Mesendoderm (in vitro differentiated cells): ENCODE measurements at regions not wholly inside any gene's neighbourhood (a gene's known extent, or its start where the extent isn't known, plus 50 kb on each side); places are given as distances from the start of the nearest gene placed in this dataset.
A peak's percentile ranks its signal among the peaks of the same experiment; 100 is the strongest.
"Not testable (repeated sequence)": the region's sequence is repeated elsewhere in the genome, so short reads cannot be mapped to it uniquely, and the experiment has no call there.

ENCODE experiments used
- DNase-seq: peaks from one replicate; pipeline ENCODE4 v3.0.0; 2013
- H2AK5ac ChIP-seq: 2 replicates; pipeline ENCODE4 v1.6.1; 2013; ENCODE audit warnings: low read length, inconsistent platforms
- H2BK120ac ChIP-seq: 2 replicates; pipeline ENCODE4 v1.6.1; 2013; ENCODE audit warnings: low read depth, mild to moderate bottlenecking, low read length, moderate library complexity, mixed read lengths
- H2BK15ac ChIP-seq: replicated peaks from 2 replicates; pipeline ENCODE4 v1.6.1; 2013; ENCODE audit warnings: low read depth, mild to moderate bottlenecking, moderate library complexity
- H2BK5ac ChIP-seq: 2 replicates; pipeline ENCODE4 v1.6.1; 2013; ENCODE audit warnings: low read length, inconsistent platforms
- H3K18ac ChIP-seq: 2 replicates; pipeline ENCODE4 v1.6.1; 2013; ENCODE audit warnings: mild to moderate bottlenecking, low read length, mixed read lengths
- H3K23ac ChIP-seq: one replicate; pipeline ENCODE4 v1.6.1; 2013; ENCODE audit warnings: low read length
- H3K27ac ChIP-seq: 2 replicates; pipeline ENCODE4 v1.5.1; 2013; ENCODE audit warnings: low read depth, mild to moderate bottlenecking, inconsistent platforms, low read length, moderate library complexity
- H3K27me3 ChIP-seq: 2 replicates; pipeline ENCODE4 v1.6.1; 2013; ENCODE audit warnings: low read length, control low read depth, mild to moderate bottlenecking, inconsistent platforms; ENCODE audit not compliant: insufficient read depth, poor library complexity
- H3K36me3 ChIP-seq: 2 replicates; pipeline ENCODE4 v1.6.1; 2013; ENCODE audit warnings: low read length, inconsistent platforms; ENCODE audit not compliant: control insufficient read depth, insufficient read depth
- H3K4ac ChIP-seq: one replicate; pipeline ENCODE4 v1.6.1; 2013; ENCODE audit warnings: low read depth, mild to moderate bottlenecking, low read length, moderate library complexity
- H3K4me1 ChIP-seq: 2 replicates; pipeline ENCODE4 v1.6.1; 2013; ENCODE audit warnings: low read depth, low read length, inconsistent platforms; ENCODE audit not compliant: control insufficient read depth
- H3K4me2 ChIP-seq: 2 replicates; pipeline ENCODE4 v1.6.1; 2013; ENCODE audit warnings: low read length
- H3K4me3 ChIP-seq: 2 replicates; pipeline ENCODE4 v1.5.1; 2013; ENCODE audit warnings: mild to moderate bottlenecking, low read length
- H3K56ac ChIP-seq: one replicate; pipeline ENCODE4 v1.6.1; 2013; ENCODE audit warnings: low read length
- H3K79me1 ChIP-seq: 2 replicates; pipeline ENCODE4 v1.6.1; 2013; ENCODE audit warnings: low read length, inconsistent platforms
- H3K79me2 ChIP-seq: 2 replicates; pipeline ENCODE4 v1.6.1; 2013; ENCODE audit warnings: mild to moderate bottlenecking, low read length; ENCODE audit not compliant: control insufficient read depth, insufficient read depth
- H3K9ac ChIP-seq: 2 replicates; pipeline ENCODE4 v1.6.1; 2013; ENCODE audit warnings: low read length, inconsistent platforms
- H4K5ac ChIP-seq: one replicate; pipeline ENCODE4 v1.6.1; 2013; ENCODE audit warnings: low read length
- H4K8ac ChIP-seq: one replicate; pipeline ENCODE4 v1.6.1; 2013; ENCODE audit warnings: low read depth, mild to moderate bottlenecking, control low read depth, low read length, moderate library complexity
- WGBS: extraction: QIAGEN DNeasy Blood & Tissue Kit; methylation state at CpG from one replicate; pipeline ENCODE4 v1.1.7; 2013; ENCODE audit warnings: low lambda C conversion rate, missing lambda C conversion rate; ENCODE audit not compliant: insufficient coverage; ENCODE audit errors: extremely low coverage; 5-methylcytosine and 5-hydroxymethylcytosine counted together

GRCh38 chr12:47438175-47438574, 267.7 kb downstream of the RPAP3 start:
- Histone ChIP-seq H3K4me2 (no peak overlapping the region), H3K4me1 (no peaks in the 10 kb centered on the region), H2BK5ac (no peak overlapping the region), H4K8ac (no peak overlapping the region), H3K23ac (no peak overlapping the region), H3K56ac (no peak overlapping the region), H3K4me3 (no peak overlapping the region), H3K27ac (no peak overlapping the region), H3K79me2 (no peaks in the 10 kb centered on the region), H3K27me3 (no peaks in the 10 kb centered on the region), H4K5ac (no peak overlapping the region), H3K4ac (no peak overlapping the region), H2BK15ac (no peak overlapping the region), H3K9ac (no peak overlapping the region), H3K18ac (no peak overlapping the region), H3K79me1 (no peaks in the 10 kb centered on the region), H2BK120ac (no peak overlapping the region), H3K36me3 (no peaks in the 10 kb centered on the region), H2AK5ac (no peak overlapping the region)
- WGBS: no CpG with 5 or more reads among the region's 1 CpG
- DNase-seq: no peak

GRCh38 chr12:47437570-47437969, 268.3 kb downstream of the RPAP3 start:
- Histone ChIP-seq H4K8ac (no peak overlapping the region), H2BK15ac (no peak overlapping the region), H3K9ac (no peak overlapping the region), H3K4me1 (no peaks in the 10 kb centered on the region), H4K5ac (no peak overlapping the region), H3K79me1 (no peaks in the 10 kb centered on the region), H3K27me3 (no peaks in the 10 kb centered on the region), H3K4me3 (no peak overlapping the region), H3K4ac (no peak overlapping the region), H3K23ac (no peak overlapping the region), H2BK120ac (no peak overlapping the region), H2BK5ac (no peak overlapping the region), H3K56ac (no peak overlapping the region), H3K4me2 (no peak overlapping the region), H3K79me2 (no peaks in the 10 kb centered on the region), H2AK5ac (no peak overlapping the region), H3K27ac (no peak overlapping the region), H3K36me3 (no peaks in the 10 kb centered on the region), H3K18ac (no peak overlapping the region)
- no peak for DNase-seq

- no peak overlapping the region for H4K5ac ChIP-seq
- H3K27ac ChIP-seq: no peak overlapping the region
- H3K4me1 ChIP-seq: no peaks in the 10 kb centered on the region
- no peak overlapping the region for H3K56ac ChIP-seq
- H3K79me1 ChIP-seq: no peaks in the 10 kb centered on the region
- H2BK15ac ChIP-seq: no peak overlapping the region
- H3K4ac ChIP-seq: no peak overlapping the region
- no peak overlapping the region for H2BK120ac ChIP-seq
- H3K4me2 ChIP-seq: no peak overlapping the region
- no peaks in the 10 kb centered on the region for H3K79me2 ChIP-seq
- no peak overlapping the region for H2AK5ac ChIP-seq
- H3K27me3 ChIP-seq: no peaks in the 10 kb centered on the region
- H2BK5ac ChIP-seq: no peak overlapping the region
- no peak overlapping the region for H4K8ac ChIP-seq
- H3K4me3 ChIP-seq: no peak overlapping the region
- H3K9ac ChIP-seq: no peak overlapping the region
- no peak for DNase-seq
- no peak overlapping the region for H3K23ac ChIP-seq
- no peak overlapping the region for H3K18ac ChIP-seq
- H3K36me3 ChIP-seq: no peaks in the 10 kb centered on the region
Measured at GRCh38 chr12:47433876-47434275, 272.0 kb downstream of the RPAP3 start.

- not testable (repeated sequence) for H2BK120ac ChIP-seq, H3K36me3 ChIP-seq, H2BK5ac ChIP-seq, H4K8ac ChIP-seq, H4K5ac ChIP-seq, H3K23ac ChIP-seq, H3K56ac ChIP-seq, H3K4ac ChIP-seq, H3K79me2 ChIP-seq, H3K9ac ChIP-seq, H3K27ac ChIP-seq, H2AK5ac ChIP-seq, DNase-seq, H3K4me1 ChIP-seq, H3K79me1 ChIP-seq, H3K27me3 ChIP-seq, H3K4me2 ChIP-seq, H2BK15ac ChIP-seq, H3K4me3 ChIP-seq, H3K18ac ChIP-seq
- WGBS: no CpG with 5 or more reads among the region's 21 CpGs
Measured at GRCh38 chr12:47426678-47427309, 279.0 kb downstream of the RPAP3 start.

GRCh38 chr12:47422611-47423010, 283.2 kb downstream of the RPAP3 start:
- Histone ChIP-seq H3K4me2 (no peak overlapping the region), H2BK120ac (no peak overlapping the region), H3K9ac (no peak overlapping the region), H4K5ac (no peak overlapping the region), H2AK5ac (no peak overlapping the region), H3K4ac (no peak overlapping the region), H3K79me1 (no peaks in the 10 kb centered on the region), H3K56ac (no peak overlapping the region), H3K4me3 (no peak overlapping the region), H3K18ac (no peak overlapping the region), H4K8ac (no peak overlapping the region), H3K27me3 (no peaks in the 10 kb centered on the region), H3K79me2 (no peaks in the 10 kb centered on the region), H3K23ac (no peak overlapping the region), H3K4me1 (no peaks in the 10 kb centered on the region), H2BK15ac (no peak overlapping the region), H2BK5ac (no peak overlapping the region), H3K36me3 (no peaks in the 10 kb centered on the region), H3K27ac (no peak overlapping the region)
- WGBS: no CpG with 5 or more reads among the region's 2 CpGs
- DNase-seq: no peak

GRCh38 chr12:47419497-47419896, 286.3 kb downstream of the RPAP3 start:
- Histone ChIP-seq H3K56ac (no peak overlapping the region), H3K27me3 (no peaks in the 10 kb centered on the region), H3K18ac (no peak overlapping the region), H3K23ac (no peak overlapping the region), H2AK5ac (no peak overlapping the region), H4K8ac (no peak overlapping the region), H3K36me3 (no peaks in the 10 kb centered on the region), H2BK15ac (no peak overlapping the region), H3K79me1 (no peaks in the 10 kb centered on the region), H3K4me2 (no peak overlapping the region), H3K4me1 (no peaks in the 10 kb centered on the region), H3K9ac (no peak overlapping the region), H2BK5ac (no peak overlapping the region), H2BK120ac (no peak overlapping the region), H3K79me2 (no peaks in the 10 kb centered on the region), H3K4me3 (no peak overlapping the region), H3K27ac (no peak overlapping the region), H4K5ac (no peak overlapping the region), H3K4ac (no peak overlapping the region)
- DNase-seq: peak; percentile 26
- WGBS: no CpG with 5 or more reads among the region's 2 CpGs
